LoVo (cell line): ENCODE measurements at regions not wholly inside any gene's neighbourhood (a gene's known extent, or its start where the extent isn't known, plus 50 kb on each side); places are given as distances from the start of the nearest gene placed in this dataset.

Experiments
- DNase-seq: peaks from one replicate; pipeline ENCODE4 v3.0.0-alpha.2; 2016; ENCODE audit warnings: low spot score

DNA sequence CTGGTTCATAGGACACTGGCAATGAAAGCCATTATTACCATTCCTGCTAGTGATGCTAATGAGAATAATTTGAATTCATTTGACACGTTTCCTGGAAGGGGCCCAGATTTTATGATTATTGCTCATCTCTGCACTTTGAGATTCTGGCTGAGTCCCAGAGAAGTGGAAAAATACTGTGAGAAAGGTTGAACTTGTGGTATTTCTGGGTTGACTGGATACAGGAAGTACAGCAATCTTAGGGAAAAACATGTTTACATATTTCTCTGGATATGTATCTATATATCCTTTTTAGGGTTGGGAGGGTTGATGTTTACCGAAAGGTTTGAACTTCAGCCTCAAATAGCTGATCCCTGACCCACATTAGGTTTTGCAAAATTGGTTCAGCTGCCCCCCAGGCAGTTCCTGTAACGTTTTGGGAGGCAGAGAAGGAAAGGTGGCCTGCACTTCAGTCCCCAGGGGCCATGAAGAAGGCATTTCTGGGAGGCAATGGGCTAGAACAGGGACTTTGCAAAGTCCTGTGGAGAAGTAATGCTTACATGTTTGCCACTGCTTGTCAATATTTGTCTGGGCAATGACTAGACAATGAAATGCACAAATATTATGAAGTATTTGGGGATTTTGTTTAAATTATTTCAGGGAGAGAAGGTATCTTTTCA lies 253.7 kb upstream of the PITRM1 start:
- DNase-seq: peak; percentile 79

DNA sequence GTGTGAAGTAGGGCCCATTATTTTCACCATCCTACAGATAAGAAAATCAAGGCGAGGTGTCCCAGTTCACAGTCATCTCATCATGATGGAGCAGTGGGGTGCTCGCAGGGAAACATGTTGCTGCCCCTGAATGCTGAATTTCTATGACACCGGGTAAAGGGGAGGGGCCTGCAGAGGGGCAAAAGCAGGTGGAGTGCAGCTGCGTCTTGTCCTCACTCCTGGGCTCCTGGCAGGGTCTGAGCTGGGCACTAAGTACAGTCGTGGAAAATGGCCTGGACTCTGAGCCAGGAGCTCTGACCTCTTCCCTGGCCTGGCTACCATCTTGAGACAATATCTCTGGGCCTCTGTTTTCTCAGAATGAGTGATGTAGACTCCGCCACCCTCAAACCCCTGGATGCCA lies 253.1 kb upstream of the PITRM1 start:
- DNase-seq: no peak

DNA sequence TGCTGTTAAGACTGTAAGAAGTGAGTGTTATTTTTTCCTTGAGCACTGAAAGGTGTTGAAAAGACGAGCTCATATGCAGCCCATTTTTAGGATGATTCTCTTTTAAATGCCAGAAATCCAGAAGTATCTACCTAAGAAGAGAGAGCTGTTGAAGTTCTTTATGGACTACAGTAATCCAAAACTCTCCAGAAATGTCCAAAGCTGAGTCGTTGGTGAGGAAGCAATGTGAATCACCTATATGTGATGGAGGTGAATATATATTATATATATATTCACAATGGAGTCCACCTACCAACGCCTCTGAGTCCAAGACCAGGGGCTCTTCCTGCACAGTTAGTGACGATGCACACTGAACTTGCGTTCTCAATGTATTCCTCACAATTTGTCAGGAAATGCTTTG lies 252.7 kb upstream of the PITRM1 start:
- DNase-seq: no peak

DNA sequence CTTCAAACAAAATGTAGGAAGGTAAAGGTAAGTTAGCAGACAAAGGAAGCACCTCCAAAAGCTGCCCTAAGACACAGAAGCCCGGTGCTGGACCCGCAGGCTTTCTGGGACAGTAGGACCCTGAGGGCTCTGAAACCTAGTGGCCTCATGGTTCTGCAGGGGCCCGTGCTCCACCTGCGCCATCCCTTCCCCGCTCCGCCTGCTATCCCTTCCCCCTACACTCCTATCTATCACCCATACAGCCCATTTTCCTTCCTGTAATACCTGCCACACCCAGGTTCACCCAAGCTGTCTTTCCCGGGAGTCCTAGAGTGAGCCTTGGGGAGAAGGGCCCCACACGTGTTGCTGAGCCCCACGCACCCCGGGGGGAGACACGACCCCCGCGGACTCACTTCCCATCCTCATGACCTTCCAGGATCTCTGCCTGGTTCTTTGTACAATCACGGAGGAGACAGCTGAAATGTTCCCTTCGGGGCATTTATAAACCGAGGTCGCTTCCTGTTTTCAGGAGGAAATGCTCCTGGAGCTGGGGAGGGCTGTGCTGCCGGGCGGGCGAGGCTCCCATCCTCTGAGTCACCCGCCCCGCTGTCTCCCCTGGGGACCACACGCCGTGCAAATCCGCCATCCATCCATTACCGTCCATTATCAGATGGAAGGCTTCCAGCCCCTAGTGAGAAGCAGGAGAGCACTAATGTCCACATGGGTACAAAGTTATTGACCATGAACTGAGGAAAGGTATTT lies 251.7 kb upstream of the PITRM1 start:
- peak; percentile 63 for DNase-seq

DNA sequence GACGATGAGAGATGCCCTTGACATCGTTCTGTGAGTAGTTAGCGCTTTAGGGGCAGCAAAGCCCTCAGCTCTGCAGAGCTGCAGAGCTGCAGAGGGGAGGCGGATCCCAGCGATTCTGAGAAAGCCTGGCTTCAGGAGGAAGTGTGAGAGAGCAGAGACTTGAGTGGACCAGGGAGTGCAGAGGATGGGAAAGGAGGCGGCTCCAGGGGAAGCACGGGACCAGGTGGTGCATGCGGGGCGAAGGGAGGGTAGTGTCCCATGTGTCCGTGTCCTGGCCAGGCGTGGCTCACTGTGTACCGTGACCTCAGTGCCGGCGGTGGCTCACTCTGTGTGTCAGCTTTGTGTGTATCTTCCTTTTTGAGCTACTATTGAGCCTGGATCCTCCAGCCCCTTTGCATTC lies 250.8 kb upstream of the PITRM1 start:
- DNase-seq: no peak

DNA sequence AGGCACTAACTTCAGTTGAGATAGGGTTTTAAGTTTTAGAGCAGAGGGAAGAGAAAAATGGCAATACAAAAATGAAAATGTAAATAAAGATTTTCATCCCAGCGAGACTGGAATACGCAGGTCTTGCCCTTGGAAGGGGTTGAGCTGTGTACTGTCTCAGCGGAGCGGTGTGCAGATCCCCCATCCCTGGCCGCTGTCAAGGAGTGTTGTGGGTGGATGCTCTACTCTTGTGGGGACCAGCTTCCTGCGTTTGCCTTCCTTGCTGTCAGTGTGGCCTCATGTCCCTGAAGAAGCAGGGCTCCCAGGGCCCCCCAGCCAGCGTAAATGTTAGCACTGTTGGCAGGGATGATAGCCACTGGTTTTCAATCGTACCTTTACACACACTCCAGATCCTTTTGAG lies 249.7 kb upstream of the PITRM1 start:
- DNase-seq: no peak

DNA sequence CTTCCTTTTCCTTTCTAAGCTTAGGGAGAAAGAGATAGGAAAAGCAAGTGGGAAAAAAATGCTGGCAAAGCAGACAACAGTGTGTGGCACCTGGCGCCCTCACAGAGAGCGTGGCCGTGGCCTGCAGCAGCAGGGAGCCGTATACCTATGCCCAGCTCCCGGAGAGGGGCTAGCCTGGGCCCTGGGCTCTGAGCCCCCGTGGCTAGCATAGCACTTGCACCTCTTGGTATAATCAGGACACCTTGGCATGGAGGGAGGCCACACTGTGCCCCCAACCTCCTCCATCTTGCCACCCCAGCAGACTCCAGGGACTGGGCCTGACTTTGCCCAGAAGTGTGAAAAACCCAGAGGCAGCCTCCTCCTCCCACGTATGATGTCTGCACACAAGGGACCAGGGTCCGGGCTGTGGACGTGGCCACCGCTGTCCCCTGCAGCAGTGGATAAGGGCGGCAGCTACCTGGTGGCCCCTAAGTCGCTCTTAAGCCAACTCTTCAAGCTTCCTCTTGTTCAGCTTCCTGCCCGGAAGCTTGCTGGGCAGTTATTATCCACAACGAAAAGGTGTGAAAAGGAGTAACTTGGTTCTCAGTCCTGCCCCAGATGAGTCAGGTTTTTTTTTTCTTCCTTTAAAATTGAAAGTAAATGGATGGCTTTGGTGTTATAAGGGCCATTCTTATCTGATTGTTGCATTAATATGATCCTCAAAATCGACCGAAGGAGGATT lies 249.1 kb upstream of the PITRM1 start:
- DNase-seq: no peak

DNA sequence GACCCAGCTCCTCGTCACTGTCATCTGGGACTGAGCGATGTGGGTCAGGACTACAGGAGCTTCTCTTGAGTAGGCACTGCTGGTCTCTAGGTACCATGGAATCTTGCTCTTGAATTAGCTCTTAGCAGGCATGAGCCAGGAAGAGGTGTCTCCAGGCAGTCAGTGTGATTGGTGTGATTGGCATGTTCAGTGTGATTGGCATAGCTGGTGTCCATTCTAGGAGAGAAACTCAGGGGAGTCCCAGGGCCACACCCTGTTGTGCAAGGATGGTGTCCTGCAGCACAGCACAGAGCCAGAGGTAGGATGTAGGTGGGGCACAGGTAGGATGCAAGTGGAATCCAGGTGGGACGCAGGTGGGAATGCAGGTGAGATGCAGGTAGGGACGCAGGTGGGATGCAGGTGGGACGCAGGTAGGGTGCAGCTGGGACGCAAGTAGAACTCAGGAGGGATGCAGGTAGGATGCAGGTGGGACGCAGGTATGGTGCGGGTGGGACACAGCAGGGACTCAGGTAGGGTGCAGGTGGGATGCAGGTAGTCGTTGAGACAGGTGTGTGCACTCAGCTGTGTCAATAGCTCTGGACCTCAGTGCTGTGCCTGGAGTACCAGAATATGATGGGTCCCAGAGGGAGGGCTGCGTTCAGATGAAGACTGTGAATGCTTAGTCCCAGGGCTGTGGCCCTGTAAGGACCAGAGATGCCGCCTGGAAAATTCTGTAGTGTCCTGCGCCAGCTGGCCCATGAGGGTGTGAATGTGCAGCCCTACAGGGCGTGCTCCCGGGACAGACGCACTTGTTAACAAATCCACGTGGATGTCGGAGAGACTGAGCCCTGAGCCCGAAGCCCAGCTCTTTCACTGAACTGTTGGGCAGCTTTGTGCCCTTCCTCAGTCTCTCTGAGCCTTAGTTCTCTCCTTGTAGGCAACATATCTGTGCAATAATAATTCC lies 248.2 kb upstream of the PITRM1 start:
- no peak for DNase-seq

DNA sequence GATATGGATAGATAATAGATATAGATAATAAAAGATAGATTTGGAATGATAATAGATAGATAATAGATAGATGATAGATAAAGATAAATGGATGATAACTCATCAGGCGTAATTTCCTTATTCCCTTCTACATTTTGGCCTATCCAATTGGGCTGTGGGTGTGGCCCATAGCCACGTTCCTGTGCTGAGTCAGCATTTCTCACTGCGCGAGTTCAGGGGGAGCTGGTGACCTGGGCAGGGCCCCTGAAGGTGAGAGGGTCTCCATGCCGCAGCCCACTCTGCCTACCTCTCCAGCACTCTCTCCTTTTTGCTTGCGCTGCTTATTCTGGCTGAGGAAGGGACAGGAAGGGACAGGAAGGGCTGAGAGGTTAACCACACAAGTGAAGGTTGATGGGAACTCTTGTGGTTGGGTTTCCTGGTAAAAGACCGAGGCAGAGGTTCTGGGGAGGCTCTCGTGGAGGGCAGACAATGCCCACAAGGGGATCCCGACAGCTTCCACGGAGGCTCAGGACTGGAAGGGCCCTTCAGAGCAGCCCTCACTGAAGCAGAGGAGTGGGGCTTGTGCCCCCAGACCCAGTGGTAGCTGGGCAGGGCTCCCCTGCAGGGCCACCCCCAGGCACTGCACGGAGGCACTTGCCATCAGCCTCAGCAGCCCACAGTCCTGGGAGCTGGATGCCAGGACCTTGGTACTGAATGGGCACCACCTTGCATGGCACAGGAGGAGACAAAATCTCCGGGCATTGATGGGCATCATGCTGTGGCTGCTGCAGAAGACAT lies 247.3 kb upstream of the PITRM1 start:
- DNase-seq: no peak

DNA sequence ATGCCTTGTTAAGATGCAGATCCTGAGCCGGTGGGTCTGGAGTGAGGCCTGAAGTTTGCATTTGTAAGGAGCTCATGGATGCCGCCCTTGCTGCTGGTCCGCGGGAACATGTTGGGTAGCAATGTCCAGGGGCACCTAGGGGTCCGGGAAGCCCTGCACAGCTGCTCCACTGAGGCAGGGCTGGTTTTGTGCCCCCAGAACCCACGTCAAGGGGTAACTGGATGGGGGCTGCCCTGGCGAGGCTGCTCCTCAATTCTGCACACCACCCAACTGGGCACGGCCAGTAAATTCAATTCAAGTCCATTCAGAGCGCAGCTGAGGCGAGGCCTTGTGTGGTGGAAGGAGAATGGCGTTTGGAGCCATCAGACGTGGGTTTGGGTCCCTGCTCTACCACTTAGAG lies 246.3 kb upstream of the PITRM1 start:
- DNase-seq: no peak

DNA sequence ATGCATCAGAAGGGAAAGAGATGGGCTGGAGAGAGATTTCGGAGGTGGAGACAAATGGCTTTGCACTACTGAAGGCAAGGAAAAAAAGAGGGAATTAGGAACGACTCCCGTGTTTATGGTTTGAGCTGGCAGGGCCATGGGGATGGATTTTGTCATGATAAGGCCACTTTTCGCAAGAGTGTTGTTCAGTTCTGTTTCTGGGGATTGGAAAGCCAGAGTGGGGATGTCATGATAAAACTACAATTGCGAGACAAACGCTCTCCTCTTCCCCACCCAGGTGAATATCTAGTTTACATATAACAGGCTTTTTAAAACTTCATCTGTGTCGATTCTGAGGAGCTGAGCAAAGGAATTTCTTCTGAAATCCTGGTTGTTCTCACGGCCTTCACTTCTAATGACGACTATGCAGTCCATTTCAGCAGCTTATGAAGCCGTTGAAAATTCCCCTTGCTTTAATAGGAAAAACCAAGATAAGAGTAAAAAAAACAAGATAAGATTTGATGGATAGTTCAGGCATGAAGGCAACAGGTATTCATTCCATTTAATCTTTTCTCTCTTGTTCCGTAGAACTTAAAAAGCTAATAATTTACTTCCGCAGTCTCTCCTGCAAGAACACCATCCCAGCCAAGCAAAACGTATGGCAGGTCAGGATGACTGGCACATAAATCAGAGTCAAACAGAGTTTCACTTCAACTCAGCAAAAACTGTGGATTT lies 245.6 kb upstream of the PITRM1 start:
- no peak for DNase-seq

DNA sequence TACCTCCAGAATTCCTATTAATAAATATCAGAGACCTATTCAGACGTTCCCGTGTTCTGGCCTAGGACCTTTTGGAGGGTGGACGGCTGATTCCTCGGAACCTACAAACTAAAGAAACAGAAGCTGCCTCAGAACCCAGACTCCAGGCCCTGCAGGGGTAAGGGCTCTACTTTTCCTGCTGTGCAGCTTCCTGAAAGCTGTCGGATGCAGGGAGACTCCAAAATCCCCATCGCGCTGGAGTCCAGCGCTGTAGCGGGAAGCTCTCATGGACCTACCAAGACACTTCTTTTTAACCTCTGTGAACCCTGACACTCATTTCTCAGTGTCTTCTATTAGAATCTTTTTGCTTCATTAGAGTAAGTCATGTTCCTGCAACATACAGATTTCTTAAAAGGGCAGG lies 244.5 kb upstream of the PITRM1 start:
- no peak for DNase-seq

DNA sequence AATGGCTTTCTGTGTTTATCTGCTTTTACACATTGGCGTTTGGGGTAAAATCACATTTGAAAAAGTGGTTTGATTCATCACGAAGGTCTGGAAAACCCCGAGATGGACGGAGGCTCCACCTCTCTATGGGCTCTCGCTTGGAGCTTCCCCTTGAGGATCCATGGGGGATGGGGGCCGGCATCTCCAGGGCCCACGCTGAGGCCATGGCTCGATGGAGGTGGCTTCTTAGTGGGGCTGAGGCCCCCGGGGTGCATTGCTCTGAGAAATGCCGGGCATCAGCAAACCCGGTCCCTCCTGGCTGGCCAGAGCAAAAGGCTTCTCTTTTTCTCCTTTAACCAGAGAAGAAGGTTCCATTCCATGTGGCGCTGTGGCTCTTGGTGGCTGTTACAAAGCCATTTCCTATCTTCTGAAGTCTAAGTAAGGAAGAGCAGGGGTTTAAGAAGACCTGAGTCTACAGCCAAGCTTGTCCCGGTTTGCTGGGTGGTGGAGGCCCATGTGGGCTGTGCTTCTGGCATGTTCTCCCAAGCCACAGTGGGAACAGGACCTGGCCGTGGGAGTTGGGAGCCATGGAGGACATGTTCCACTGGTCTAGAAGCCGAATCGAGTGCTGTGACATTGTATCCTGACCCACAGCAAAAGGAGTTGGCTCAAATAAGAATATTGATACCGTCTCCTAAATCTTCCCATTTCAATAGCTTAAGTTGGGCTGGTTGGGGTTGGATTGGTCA lies 243.5 kb upstream of the PITRM1 start:
- DNase-seq: no peak

DNA sequence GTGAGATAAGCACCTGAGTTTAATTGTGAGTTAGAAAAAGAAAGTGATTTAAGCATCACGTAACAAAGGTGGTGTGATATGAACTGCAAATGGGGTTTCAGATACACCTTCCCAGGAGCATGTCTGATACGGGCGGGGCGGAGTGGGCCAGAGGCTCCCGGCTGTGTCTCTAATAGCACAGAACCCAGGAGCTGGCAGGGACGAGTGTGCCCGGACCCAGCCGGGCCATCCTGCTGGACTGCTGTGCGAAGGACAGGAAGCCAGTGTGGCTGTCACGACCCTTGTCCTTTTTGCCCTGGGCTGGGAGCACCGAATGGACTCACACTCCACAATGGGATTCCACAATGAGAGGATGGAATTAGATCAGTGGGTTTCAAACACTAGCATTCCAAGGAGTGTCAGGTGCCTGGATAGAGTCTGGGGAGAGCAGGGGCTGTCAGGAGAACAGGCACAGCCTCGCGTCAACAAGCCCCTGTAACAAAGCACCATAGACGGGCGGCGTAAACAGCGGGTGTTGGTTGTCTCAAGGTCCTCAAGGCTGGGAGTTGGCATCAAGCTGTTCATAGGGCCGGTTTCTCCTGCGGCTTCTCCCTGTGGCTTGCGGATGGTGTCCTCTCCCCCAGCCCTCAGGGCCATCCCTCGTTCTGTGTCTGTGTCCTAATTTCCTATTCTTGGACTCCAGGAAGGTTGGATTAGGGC lies 242.6 kb upstream of the PITRM1 start:
- no peak for DNase-seq

DNA sequence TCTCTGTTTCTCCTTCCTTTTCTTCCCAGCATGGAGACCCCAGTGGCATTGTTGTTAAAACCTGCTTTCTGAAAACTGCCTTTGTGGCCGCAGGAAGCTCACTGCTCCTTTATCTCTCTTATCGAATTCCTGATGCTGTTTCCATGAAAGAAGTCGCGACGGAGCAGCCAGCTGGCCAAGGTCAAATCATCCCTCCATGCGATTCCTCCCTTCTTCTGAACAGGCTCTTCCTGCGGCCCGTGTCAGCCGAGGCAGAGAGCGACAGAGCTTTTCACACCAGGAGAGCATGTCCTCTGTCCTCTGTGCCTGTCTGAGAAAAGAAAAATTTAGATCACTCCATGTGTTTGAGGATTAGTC lies 242.1 kb upstream of the PITRM1 start:
- no peak for DNase-seq

DNA sequence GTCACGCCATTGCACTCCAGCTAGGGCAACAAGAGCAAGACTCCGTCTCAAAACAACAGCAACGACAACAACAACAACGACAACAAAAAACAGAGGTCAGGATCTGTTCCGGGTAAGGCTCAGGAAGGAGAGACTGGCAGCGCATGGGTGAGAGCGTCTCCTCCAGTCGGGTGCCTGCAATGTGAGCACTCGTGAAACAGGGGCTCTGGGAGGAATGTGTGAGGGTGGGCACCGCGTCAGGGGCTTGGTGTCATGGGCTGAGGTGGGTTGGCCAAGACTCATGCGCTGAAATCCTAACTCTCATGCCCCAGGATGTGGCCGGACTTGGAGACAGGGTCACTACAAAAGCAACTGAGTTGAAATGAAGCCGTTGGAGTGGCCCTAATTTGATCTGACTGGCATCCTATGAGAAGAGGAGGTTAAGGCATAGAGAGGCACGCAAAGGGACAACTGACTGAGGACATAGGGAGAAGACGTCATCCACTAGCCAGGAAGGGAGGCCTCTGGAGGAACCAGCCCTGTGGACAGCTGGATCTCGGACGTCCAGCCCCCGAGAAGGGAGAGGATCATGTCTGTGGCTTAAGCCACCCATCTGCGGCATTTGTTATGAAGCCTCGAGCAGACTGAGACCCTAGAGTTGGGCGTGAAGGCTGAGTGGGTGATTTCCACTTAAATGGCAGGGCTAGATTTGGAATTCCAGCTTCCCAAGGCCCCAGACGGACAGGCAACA lies 241.5 kb upstream of the PITRM1 start:
- no peak for DNase-seq

DNA sequence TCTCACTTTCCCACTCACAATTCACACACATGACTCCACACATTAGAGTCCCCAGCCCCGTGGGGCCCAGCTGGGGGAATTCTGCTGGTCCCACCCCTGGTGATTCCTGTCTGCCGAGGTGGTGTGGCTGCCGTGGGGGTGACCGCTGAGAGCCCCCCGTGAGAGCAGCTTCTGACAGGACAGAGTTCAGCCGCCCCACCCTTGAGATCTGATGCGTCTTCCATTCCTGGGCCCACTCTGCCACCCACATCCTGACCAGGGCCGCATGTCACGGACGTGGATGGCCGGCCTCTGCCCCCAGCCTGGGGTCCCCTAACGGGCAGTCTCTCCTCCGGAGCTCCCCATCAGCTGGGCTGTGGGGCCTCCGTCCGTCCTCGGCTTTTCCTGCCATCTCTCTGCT lies 240.1 kb upstream of the PITRM1 start:
- no peak for DNase-seq

DNA sequence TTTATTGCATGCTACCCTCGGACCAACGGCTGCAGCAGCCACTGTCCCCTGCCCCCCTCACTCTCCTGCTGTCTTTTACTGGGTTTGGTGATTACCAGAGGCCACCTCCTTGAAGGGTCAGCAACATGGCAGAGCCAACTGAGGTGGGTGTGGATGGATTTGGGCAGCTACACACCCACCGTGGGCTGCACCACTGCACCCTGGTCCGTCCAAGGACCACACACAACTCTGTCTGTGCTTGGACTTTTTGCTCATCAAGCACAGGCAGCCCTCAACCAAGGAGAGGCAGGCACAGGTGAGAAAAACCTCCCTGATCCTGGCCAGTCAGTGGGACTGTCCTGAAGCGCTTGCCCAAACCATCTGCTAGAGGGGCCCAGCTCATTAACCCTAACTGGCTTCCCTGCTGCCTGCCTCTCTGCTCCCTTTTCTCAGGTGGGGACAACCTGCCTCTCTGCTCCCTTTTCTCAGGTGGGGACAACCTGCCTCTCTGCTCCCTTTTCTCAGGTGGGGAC lies 239.5 kb upstream of the PITRM1 start:
- DNase-seq: no peak

DNA sequence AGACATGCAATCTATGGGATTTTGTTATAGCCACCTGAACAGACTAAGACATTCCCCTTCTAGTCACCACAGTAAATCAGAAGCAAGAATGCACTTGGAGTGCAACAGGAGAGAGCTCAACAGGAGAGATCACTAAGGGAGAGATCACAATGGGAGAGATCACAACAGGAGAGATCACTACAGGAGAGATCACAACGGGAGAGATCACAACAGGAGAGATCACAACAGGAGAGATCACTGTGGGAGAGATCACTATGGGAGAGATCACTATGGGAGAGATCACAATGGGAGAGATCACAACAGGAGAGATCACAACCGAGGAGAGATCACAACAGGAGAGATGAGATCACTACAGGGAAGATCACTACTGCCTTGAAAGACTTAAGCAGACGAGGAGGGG lies 238.5 kb upstream of the PITRM1 start:
- DNase-seq: no peak
